GM20000 (cell line): ENCODE measurements at regions not wholly inside any gene's neighbourhood (a gene's known extent, or its start where the extent isn't known, plus 50 kb on each side); places are given as distances from the start of the nearest gene placed in this dataset.

ENCODE experiments used
- DNase-seq: peaks from one replicate; pipeline ENCODE4 v3.0.0; 2012; ENCODE audit warnings: low spot score
- TF ChIP-seq, protein P1 (sequence below): IDR thresholded peaks from 2 replicates; pipeline ENCODE4 v1.5.1; 2012; ENCODE audit warnings: mild to moderate bottlenecking, control low read depth; ENCODE audit errors: extremely low read depth, missing control alignments

- DNase-seq = no peak
- TF ChIP-seq, protein P1, sequence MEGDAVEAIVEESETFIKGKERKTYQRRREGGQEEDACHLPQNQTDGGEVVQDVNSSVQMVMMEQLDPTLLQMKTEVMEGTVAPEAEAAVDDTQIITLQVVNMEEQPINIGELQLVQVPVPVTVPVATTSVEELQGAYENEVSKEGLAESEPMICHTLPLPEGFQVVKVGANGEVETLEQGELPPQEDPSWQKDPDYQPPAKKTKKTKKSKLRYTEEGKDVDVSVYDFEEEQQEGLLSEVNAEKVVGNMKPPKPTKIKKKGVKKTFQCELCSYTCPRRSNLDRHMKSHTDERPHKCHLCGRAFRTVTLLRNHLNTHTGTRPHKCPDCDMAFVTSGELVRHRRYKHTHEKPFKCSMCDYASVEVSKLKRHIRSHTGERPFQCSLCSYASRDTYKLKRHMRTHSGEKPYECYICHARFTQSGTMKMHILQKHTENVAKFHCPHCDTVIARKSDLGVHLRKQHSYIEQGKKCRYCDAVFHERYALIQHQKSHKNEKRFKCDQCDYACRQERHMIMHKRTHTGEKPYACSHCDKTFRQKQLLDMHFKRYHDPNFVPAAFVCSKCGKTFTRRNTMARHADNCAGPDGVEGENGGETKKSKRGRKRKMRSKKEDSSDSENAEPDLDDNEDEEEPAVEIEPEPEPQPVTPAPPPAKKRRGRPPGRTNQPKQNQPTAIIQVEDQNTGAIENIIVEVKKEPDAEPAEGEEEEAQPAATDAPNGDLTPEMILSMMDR = no peak
Observed at GRCh38 chr14:84965279-84965678, 564.7 kb upstream of the FLRT2 start.

- no peak for DNase-seq
Observed at GRCh38 chr14:84969501-84969900, 560.4 kb upstream of the FLRT2 start.

DNA sequence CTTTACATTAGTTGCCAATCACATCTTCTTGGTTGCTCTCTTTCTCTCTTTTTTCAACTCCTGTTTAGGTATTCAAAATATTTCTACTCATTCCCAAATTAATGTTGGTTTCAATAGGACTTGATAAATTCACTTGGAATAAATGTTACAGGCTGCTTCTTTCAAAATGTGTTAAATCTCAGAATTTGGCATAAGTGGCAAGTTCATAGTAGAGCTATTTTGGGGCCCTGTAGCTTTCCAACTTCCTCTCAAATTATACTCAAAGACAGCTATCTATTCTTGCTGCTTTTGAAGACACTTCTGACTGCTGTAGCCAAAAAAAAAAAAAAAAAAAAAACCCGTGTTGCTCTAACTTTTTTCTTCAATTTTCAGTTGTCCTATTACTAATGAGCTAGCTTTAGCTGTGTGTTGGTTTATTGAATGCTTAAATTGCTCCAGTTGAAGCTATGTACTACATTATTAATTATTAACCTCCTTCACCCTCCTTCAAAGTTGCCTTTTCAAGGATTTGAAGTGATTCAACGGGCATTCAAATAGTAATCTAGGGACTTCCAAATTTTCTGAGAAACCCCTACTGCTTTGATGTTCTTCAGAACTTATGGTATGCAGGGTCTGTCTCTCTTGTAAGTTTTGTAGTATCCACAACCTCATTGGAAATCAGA, 554.6 kb upstream of the FLRT2 start:
- TF ChIP-seq, protein P1 = no peak
- no peak for DNase-seq

More at GRCh38 chr14:84969501-84969900, 560.4 kb upstream of the FLRT2 start:
- TF ChIP-seq, protein P1 = no peak

- no peak for DNase-seq
- TF ChIP-seq, protein P1 = no peak
Observed at GRCh38 chr14:84976805-84977204, 553.1 kb upstream of the FLRT2 start.

DNA sequence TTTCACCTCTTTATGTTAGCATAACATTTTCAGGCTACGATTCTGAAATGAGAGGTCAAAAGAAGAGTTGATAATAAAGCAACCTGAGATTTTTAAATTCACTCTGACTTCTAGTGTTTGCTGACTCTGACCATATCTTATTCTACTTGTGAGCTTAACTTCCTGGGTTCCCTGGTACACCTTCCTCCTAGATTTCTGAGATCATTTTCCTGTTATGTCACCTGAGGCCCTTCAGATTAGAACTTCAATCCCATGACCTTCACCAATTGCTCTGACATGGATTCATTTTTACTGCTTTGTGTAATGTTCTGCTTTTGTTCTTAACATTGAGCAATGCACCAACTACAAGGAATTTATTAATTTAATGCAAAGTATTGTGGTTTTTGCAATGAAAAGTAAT, 542.9 kb upstream of the FLRT2 start:
- TF ChIP-seq, protein P1 = no peak
- DNase-seq = no peak

DNA sequence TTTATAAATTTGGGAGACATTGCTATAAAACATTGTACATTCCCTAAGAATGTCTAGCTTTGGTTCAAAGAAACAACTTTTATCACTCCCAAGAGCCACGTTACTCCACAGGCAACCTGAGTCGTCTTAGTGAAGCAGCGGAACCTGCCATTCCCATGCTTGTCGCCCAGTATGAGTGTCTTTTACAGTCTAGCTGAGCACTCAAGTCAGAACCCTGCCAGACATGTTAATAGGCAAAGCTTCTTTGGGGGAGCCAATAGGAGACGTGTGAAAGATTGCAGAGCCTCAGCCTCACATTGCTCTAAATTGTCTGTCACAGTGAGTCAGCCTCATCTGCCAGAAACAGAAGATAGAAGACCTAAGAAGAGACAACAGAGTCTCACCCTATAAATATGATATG, 541.6 kb upstream of the FLRT2 start:
- no peak for DNase-seq
- TF ChIP-seq, protein P1 = no peak

DNA sequence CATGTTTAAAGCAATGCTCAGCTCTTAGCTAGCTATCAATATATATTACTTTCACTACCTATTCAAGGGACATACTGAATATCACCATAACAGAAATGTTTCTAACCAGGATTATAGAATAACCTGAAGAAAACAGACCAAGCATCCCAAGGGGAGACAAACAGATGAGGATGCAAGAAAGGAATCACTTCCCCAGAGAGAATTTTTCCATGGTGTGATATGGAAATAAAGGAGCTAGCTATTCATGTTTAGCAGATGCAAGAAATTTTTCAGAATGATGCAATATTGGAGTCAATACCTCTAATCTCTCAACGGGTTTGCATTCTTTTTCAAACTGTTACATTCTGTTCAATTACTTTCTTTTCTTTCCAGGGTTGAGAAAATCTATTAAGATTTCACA, 538.9 kb upstream of the FLRT2 start:
- TF ChIP-seq, protein P1 = no peak
- DNase-seq = no peak
